WTC11 (cell line): ENCODE measurements at regions not wholly inside any gene's neighbourhood (a gene's known extent, or its start where the extent isn't known, plus 50 kb on each side); places are given as distances from the start of the nearest gene placed in this dataset.

Experiments
- ATAC-seq: fragments of 200-7000 bp; cut with Tn5 transposase; 2 replicates; pipeline ENCODE4 v1.10.0; 2021; ENCODE audit warnings: mild to moderate bottlenecking, moderate library complexity
- CTCF ChIA-PET: fragments of 300-600 bp; sonication (Branson Sonifier 250); formaldehyde crosslinking; loops from one replicate; lab custom pipeline; 2021; ENCODE audit warnings: antibody characterized with exemption; lab: Charles Lee
- POLR2A ChIA-PET: fragments of 350-600 bp; sonication (Branson Sonifier 250); formaldehyde crosslinking; loops from one replicate; lab custom pipeline; 2021; ENCODE audit warnings: antibody characterized with exemption; lab: Charles Lee
- DNase-seq: peaks from one replicate; pipeline ENCODE4 v3.0.0; 2021; ENCODE audit warnings: low spot score
- H3K27ac Mint-ChIP-seq: 2 replicates; pipeline ENCODE4 v1.8.0; 2021; ENCODE audit warnings: mixed read lengths
- H3K27me3 Mint-ChIP-seq: 2 replicates; pipeline ENCODE4 v1.8.0; 2021; ENCODE audit warnings: low read depth, mild to moderate bottlenecking, moderate library complexity, mixed read lengths
- H3K36me3 Mint-ChIP-seq: 2 replicates; pipeline ENCODE4 v1.8.0; 2021; ENCODE audit warnings: mixed read lengths
- H3K4me1 Mint-ChIP-seq: 2 replicates; pipeline ENCODE4 v1.8.0; 2022; ENCODE audit warnings: mixed read lengths
- H3K4me3 Mint-ChIP-seq: 2 replicates; pipeline ENCODE4 v1.8.0; 2021; ENCODE audit warnings: mild to moderate bottlenecking, moderate library complexity, mixed read lengths
- H3K9me3 Mint-ChIP-seq: 2 replicates; pipeline ENCODE4 v1.8.0; 2021; ENCODE audit warnings: mixed read lengths
- AFF4 ChIP-seq: sonication (generic); formaldehyde crosslinking; IDR thresholded peaks from 2 replicates; pipeline ENCODE4 v1.8.1; 2023; ENCODE audit warnings: mild to moderate bottlenecking, missing genetic modification reagents, borderline replicate concordance
- CBFB ChIP-seq: sonication (generic); formaldehyde crosslinking; IDR thresholded peaks from 2 replicates; pipeline ENCODE4 v1.8.1; 2022; ENCODE audit warnings: mild to moderate bottlenecking, low read depth, missing genetic modification reagents
- CREB1 ChIP-seq: sonication (generic); formaldehyde crosslinking; IDR thresholded peaks from 2 replicates; pipeline ENCODE4 v1.8.0; 2023; ENCODE audit warnings: mild to moderate bottlenecking, missing genetic modification reagents
- ELF4 ChIP-seq: sonication (generic); formaldehyde crosslinking; IDR thresholded peaks from 2 replicates; pipeline ENCODE4 v1.8.1; 2022; ENCODE audit warnings: low read depth, mild to moderate bottlenecking, moderate library complexity, missing genetic modification reagents
- ESRRA ChIP-seq: sonication (generic); formaldehyde crosslinking; IDR thresholded peaks from 2 replicates; pipeline ENCODE4 v1.8.1; 2022; ENCODE audit warnings: mild to moderate bottlenecking, missing genetic modification reagents, borderline replicate concordance
- GRHL2 ChIP-seq: fragments of 250-450 bp; sonication (Bioruptor Pico); IDR thresholded peaks from 2 replicates; pipeline ENCODE4 v1.8.0; 2022; ENCODE audit warnings: mild to moderate bottlenecking, moderate library complexity; ENCODE audit not compliant: insufficient replicate concordance, severe bottlenecking
- JAZF1 ChIP-seq: fragments of 250-450 bp; sonication (Bioruptor Pico); IDR thresholded peaks from 2 replicates; pipeline ENCODE4 v1.9.0; 2021; ENCODE audit warnings: moderate library complexity, mild to moderate bottlenecking, inconsistent platforms
- JUN ChIP-seq: sonication (generic); formaldehyde crosslinking; IDR thresholded peaks from 2 replicates; pipeline ENCODE4 v1.8.0; 2023; ENCODE audit warnings: mild to moderate bottlenecking, missing genetic modification reagents
- MLX ChIP-seq: sonication (generic); formaldehyde crosslinking; IDR thresholded peaks from 2 replicates; pipeline ENCODE4 v1.8.1; 2023; ENCODE audit warnings: mild to moderate bottlenecking, missing genetic modification reagents, moderate library complexity
- NFATC4 ChIP-seq: fragments of 250-450 bp; sonication (Bioruptor Pico); IDR thresholded peaks from 2 replicates; pipeline ENCODE4 v1.9.0; 2021; ENCODE audit warnings: mild to moderate bottlenecking
- NR2C2 ChIP-seq: sonication (generic); formaldehyde crosslinking; IDR thresholded peaks from 2 replicates; pipeline ENCODE4 v1.8.0; 2022; ENCODE audit warnings: mild to moderate bottlenecking, missing genetic modification reagents
- NR3C1 ChIP-seq: sonication (generic); formaldehyde crosslinking; conservative IDR thresholded peaks from 2 replicates; pipeline ENCODE4 v1.8.1; 2023; ENCODE audit warnings: low read depth, mild to moderate bottlenecking, missing genetic modification reagents
- OVOL2 ChIP-seq: fragments of 250-450 bp; sonication (Bioruptor Pico); IDR thresholded peaks from 2 replicates; pipeline ENCODE4 v1.9.0; 2021; ENCODE audit warnings: mild to moderate bottlenecking, borderline replicate concordance
- RELA ChIP-seq: sonication (generic); formaldehyde crosslinking; IDR thresholded peaks from 2 replicates; pipeline ENCODE4 v1.8.1; 2022; ENCODE audit warnings: missing genetic modification reagents, mild to moderate bottlenecking, borderline replicate concordance
- SMAD3 ChIP-seq: sonication (generic); formaldehyde crosslinking; IDR thresholded peaks from 2 replicates; pipeline ENCODE4 v1.8.0; 2022; ENCODE audit warnings: missing genetic modification reagents, mild to moderate bottlenecking, borderline replicate concordance
- SOX15 ChIP-seq: fragments of 250-450 bp; sonication (Bioruptor Pico); IDR thresholded peaks from 2 replicates; pipeline ENCODE4 v1.9.0; 2021; ENCODE audit warnings: mild to moderate bottlenecking
- SP1 ChIP-seq: sonication (generic); formaldehyde crosslinking; conservative IDR thresholded peaks from 2 replicates; pipeline ENCODE4 v1.8.1; 2022; ENCODE audit warnings: missing genetic modification reagents
- TP53 ChIP-seq: sonication (generic); formaldehyde crosslinking; IDR thresholded peaks from 2 replicates; pipeline ENCODE4 v1.8.1; 2023; ENCODE audit warnings: mild to moderate bottlenecking, missing genetic modification reagents
- ZMAT4 ChIP-seq: fragments of 250-450 bp; sonication (Bioruptor Pico); IDR thresholded peaks from 2 replicates; pipeline ENCODE4 v1.9.0; 2021; ENCODE audit warnings: mild to moderate bottlenecking
- ZNF219 ChIP-seq: sonication (generic); formaldehyde crosslinking; IDR thresholded peaks from 2 replicates; pipeline ENCODE4 v1.8.0; 2023; ENCODE audit warnings: missing genetic modification reagents, mild to moderate bottlenecking, borderline replicate concordance
- ZNF281 ChIP-seq: sonication (generic); formaldehyde crosslinking; IDR thresholded peaks from 2 replicates; pipeline ENCODE4 v1.8.0; 2023; ENCODE audit warnings: mild to moderate bottlenecking, missing genetic modification reagents
- ZNF425 ChIP-seq: fragments of 250-450 bp; sonication (Bioruptor Pico); conservative IDR thresholded peaks from 2 replicates; pipeline ENCODE4 v1.9.0; 2021; ENCODE audit warnings: mild to moderate bottlenecking
- ZSCAN18 ChIP-seq: fragments of 250-450 bp; sonication (Bioruptor Pico); IDR thresholded peaks from 2 replicates; pipeline ENCODE4 v2.1.2; 2022; ENCODE audit warnings: mild to moderate bottlenecking, moderate library complexity

GRCh38 chr5:51544031-51544785 is 161.0 kb downstream of the ISL1 start:
- Mint-ChIP-seq H3K27ac (no peak overlapping the region), H3K4me3 (no peak overlapping the region), H3K9me3 (no peaks in the 10 kb centered on the region), H3K36me3 (no peaks in the 10 kb centered on the region), H3K4me1 (peaks cover 4% of the 10 kb centered on the region), H3K27me3 (no peaks in the 10 kb centered on the region)
- ATAC-seq (no peak), DNase-seq (no peak)
- POLR2A ChIA-PET = no interaction called here
- CTCF ChIA-PET = no interaction called here
- TF ChIP-seq RELA (no peak), SOX15 (CRISPR knock-in tag) (no peak), CREB1 (CRISPR knock-in tag) (no peak), SP1 (CRISPR knock-in tag) (no peak), ZNF425 (CRISPR knock-in tag) (no peak), NFATC4 (CRISPR knock-in tag) (no peak), ZMAT4 (CRISPR knock-in tag) (no peak), ELF4 (CRISPR knock-in tag) (no peak), NR3C1 (CRISPR knock-in tag) (no peak), JUN (no peak), ESRRA (no peak), ZNF219 (no peak), SMAD3 (CRISPR knock-in tag) (no peak), AFF4 (CRISPR knock-in tag) (no peak), CBFB (CRISPR knock-in tag) (no peak)

- Mint-ChIP-seq H3K4me3 (no peak overlapping the region), H3K9me3 (0 out of 2 replicates have a peak, but pooled peaks cover 3% of the 10 kb centered on the region), H3K36me3 (no peaks in the 10 kb centered on the region), H3K27me3 (no peaks in the 10 kb centered on the region), H3K4me1 (no peaks in the 10 kb centered on the region), H3K27ac (no peak overlapping the region)
- no peak for DNase-seq
- ChIA-PET CTCF (no interaction called here), POLR2A (no interaction called here)
- ATAC-seq = no peak
- TF ChIP-seq ZSCAN18 (CRISPR knock-in tag) (no peak), MLX (CRISPR knock-in tag) (no peak), JAZF1 (CRISPR knock-in tag) (no peak), NR2C2 (no peak), OVOL2 (CRISPR knock-in tag) (no peak), TP53 (no peak), GRHL2 (CRISPR knock-in tag) (no peak), JUN (no peak), ZNF281 (no peak)
Observed at GRCh38 chr5:51556833-51557232, 173.6 kb downstream of the ISL1 start.
